ENCODE measurements at regions not wholly inside any gene's neighbourhood (a gene's known extent, or its start where the extent isn't known, plus 50 kb on each side); places are given as distances from the start of the nearest gene placed in this dataset.
"Not testable (repeated sequence)": the region's sequence is repeated elsewhere in the genome, so short reads cannot be mapped to it uniquely, and the experiment has no call there.

DNA sequence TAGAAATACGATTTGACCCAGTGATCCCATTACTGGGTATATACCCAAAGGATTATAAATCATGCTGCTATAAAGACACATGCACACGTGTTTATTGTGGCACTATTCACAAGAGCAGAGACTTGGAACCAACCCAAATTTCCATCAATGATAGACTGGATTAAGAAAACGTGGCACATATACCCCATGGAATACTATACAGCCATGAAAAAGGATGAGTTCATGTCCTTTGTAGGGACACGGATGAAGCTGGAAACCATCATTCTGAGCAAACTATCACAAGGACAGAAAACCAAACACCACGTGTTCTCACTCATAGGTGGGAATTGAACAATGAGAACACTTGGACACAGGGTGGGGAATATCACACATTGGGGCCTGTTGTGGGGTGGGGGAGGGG lies 1665.6 kb downstream of the PCDH9 start:
- TF ChIP-seq, protein P1, sequence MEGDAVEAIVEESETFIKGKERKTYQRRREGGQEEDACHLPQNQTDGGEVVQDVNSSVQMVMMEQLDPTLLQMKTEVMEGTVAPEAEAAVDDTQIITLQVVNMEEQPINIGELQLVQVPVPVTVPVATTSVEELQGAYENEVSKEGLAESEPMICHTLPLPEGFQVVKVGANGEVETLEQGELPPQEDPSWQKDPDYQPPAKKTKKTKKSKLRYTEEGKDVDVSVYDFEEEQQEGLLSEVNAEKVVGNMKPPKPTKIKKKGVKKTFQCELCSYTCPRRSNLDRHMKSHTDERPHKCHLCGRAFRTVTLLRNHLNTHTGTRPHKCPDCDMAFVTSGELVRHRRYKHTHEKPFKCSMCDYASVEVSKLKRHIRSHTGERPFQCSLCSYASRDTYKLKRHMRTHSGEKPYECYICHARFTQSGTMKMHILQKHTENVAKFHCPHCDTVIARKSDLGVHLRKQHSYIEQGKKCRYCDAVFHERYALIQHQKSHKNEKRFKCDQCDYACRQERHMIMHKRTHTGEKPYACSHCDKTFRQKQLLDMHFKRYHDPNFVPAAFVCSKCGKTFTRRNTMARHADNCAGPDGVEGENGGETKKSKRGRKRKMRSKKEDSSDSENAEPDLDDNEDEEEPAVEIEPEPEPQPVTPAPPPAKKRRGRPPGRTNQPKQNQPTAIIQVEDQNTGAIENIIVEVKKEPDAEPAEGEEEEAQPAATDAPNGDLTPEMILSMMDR (IDR thresholded peaks at IDR 0.05), result not testable (repeated sequence)
- TF ChIP-seq POLR2AphosphoS5 (IDR thresholded peaks at IDR 0.05); EP300 (IDR thresholded peaks at IDR 0.05); POLR2A (IDR thresholded peaks at IDR 0.05; ENCODE audit: low read depth): not testable (repeated sequence)

Measured in esophagus muscularis mucosa (tissue), 4 donors.